HFFc6 (cell line): ENCODE measurements at regions not wholly inside any gene's neighbourhood (a gene's known extent, or its start where the extent isn't known, plus 50 kb on each side); places are given as distances from the start of the nearest gene placed in this dataset. TPM values are rescaled to one million over a fixed set of nuclear protein-coding genes. Genes with fewer than 3 reads are reported as not detected.
"Not testable (repeated sequence)": the region's sequence is repeated elsewhere in the genome, so short reads cannot be mapped to it uniquely, and the experiment has no call there.

Experiments used
- DNase-seq: peaks from one replicate; pipeline ENCODE4 v3.0.0-alpha.2; 2018
- H3K27ac Mint-ChIP-seq: 2 replicates; pipeline ENCODE4 v1.8.0; 2020; ENCODE audit warnings: mild to moderate bottlenecking, mixed read lengths
- H3K27me3 Mint-ChIP-seq: 2 replicates; pipeline ENCODE4 v1.8.0; 2021; ENCODE audit warnings: mild to moderate bottlenecking, moderate library complexity, mixed read lengths; ENCODE audit not compliant: insufficient read depth
- H3K36me3 Mint-ChIP-seq: 2 replicates; pipeline ENCODE4 v1.8.0; 2021; ENCODE audit warnings: low read depth, mixed read lengths
- H3K4me1 Mint-ChIP-seq: 2 replicates; pipeline ENCODE4 v1.8.0; 2020; ENCODE audit warnings: low read depth, mixed read lengths
- H3K4me3 Mint-ChIP-seq: 2 replicates; pipeline ENCODE4 v1.8.0; 2020; ENCODE audit warnings: mild to moderate bottlenecking, moderate library complexity, mixed read lengths
- H3K9me3 Mint-ChIP-seq: 2 replicates; pipeline ENCODE4 v1.8.0; 2020; ENCODE audit warnings: mild to moderate bottlenecking, mixed read lengths
- microRNA-seq: library from miRNA; unstranded; fragments of <30 nt; microRNA quantifications from one replicate; pipeline ENCODE4, GENCODE V29; 2019

GRCh38 chr21:8427790-8428667 is 2093.4 kb upstream of the TPTE start:
- not testable (repeated sequence) for H3K27ac Mint-ChIP-seq, H3K36me3 Mint-ChIP-seq, H3K4me3 Mint-ChIP-seq, H3K27me3 Mint-ChIP-seq, H3K4me1 Mint-ChIP-seq, H3K9me3 Mint-ChIP-seq, DNase-seq

GRCh38 chr21:8428668-8429456 is 2092.5 kb upstream of the TPTE start:
- H3K27me3 Mint-ChIP-seq, H3K4me3 Mint-ChIP-seq, H3K9me3 Mint-ChIP-seq, H3K36me3 Mint-ChIP-seq, H3K27ac Mint-ChIP-seq, DNase-seq, H3K4me1 Mint-ChIP-seq: not testable (repeated sequence)

- not testable (repeated sequence) for H3K27ac Mint-ChIP-seq, H3K4me3 Mint-ChIP-seq, H3K9me3 Mint-ChIP-seq, DNase-seq, H3K36me3 Mint-ChIP-seq, H3K4me1 Mint-ChIP-seq, H3K27me3 Mint-ChIP-seq
Observed at GRCh38 chr21:8434710-8435109, 2086.7 kb upstream of the TPTE start.

GRCh38 chr21:8443093-8443492 is 2078.3 kb upstream of the TPTE start:
- not testable (repeated sequence) for H3K27me3 Mint-ChIP-seq, H3K9me3 Mint-ChIP-seq, H3K4me1 Mint-ChIP-seq, H3K27ac Mint-ChIP-seq, H3K4me3 Mint-ChIP-seq, DNase-seq, H3K36me3 Mint-ChIP-seq

- H3K36me3 Mint-ChIP-seq, H3K27me3 Mint-ChIP-seq, H3K9me3 Mint-ChIP-seq, DNase-seq, H3K4me1 Mint-ChIP-seq, H3K4me3 Mint-ChIP-seq, H3K27ac Mint-ChIP-seq: not testable (repeated sequence)
Observed at GRCh38 chr21:8449807-8450206, 2071.6 kb upstream of the TPTE start.

- H3K27ac Mint-ChIP-seq, H3K4me1 Mint-ChIP-seq, DNase-seq, H3K36me3 Mint-ChIP-seq, H3K9me3 Mint-ChIP-seq, H3K4me3 Mint-ChIP-seq, H3K27me3 Mint-ChIP-seq: not testable (repeated sequence)
Observed at GRCh38 chr21:8455279-8456128, 2065.9 kb upstream of the TPTE start.

- not testable (repeated sequence) for H3K4me3 Mint-ChIP-seq, H3K4me1 Mint-ChIP-seq, H3K9me3 Mint-ChIP-seq, H3K27me3 Mint-ChIP-seq, H3K27ac Mint-ChIP-seq, H3K36me3 Mint-ChIP-seq, DNase-seq
Observed at GRCh38 chr21:8464403-8465152, 2056.8 kb upstream of the TPTE start.

GRCh38 chr21:8466642-8467041 is 2054.7 kb upstream of the TPTE start:
- H3K27ac Mint-ChIP-seq, H3K36me3 Mint-ChIP-seq, H3K9me3 Mint-ChIP-seq, H3K4me1 Mint-ChIP-seq, H3K27me3 Mint-ChIP-seq, H3K4me3 Mint-ChIP-seq, DNase-seq: not testable (repeated sequence)

Small RNA genes lying in the stretch of these regions (microRNA-seq; reads per million reads assigned to microRNA genes)
- gene MIR6724-3 (not detected), gene MIR6724-4 (not detected)
